Hepatocyte (in vitro differentiated cells): ENCODE measurements at regions not wholly inside any gene's neighbourhood (a gene's known extent, or its start where the extent isn't known, plus 50 kb on each side); places are given as distances from the start of the nearest gene placed in this dataset.

Experiments used
- EZH2 ChIP-seq: fragments of 200-600 bp; sonication (generic); IDR thresholded peaks from 2 replicates; pipeline ENCODE4 v1.6.1; 2016; ENCODE audit warnings: antibody characterized with exemption, mild to moderate bottlenecking, borderline replicate concordance
- TF ChIP-seq, protein P1 (sequence below): fragments of 200-600 bp; sonication (generic); IDR thresholded peaks from 2 replicates; pipeline ENCODE4 v1.5.1; 2016; ENCODE audit warnings: antibody characterized with exemption, mild to moderate bottlenecking; ENCODE audit not compliant: poor library complexity

DNA sequence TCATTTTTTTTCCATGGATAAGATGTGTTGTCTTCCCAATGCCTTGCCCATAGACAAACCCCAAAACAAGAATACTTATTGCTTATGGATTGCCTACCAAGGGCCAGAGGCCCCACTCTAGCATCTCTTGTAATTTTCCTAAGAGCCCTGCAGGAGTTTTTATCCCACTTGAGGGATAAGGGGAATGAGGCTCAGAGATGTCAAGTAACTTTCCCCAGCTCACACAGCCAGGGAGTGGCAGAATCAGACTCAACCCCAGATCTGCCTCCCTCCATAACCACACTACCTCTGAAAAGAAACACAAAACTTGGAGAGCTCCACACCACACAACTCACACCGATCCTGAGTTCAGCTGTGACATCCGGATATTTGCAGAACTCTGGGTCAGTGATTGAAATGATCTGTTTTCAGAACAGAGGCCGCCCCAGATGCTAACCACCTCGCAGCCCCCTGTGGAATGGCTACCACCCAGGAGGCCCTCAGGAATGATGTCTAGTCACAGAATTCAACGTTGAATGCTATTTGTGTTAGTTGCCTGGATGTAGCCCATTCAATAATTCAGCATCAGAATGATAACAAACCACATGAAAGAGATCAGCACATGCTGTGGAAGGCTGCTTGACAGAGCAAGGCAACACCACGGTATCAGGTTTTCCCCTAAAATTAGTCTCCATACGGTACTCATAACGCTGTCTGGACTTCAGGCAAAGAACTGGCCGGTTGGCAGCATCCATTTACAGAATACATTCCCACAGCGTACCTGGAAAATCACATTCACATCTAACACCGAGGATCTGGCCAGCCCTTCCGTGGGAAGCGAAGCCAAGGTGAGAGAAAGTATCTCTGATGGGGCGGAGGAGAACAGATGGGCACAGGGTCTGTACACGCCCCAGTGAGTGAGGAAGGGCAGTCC lies 231.9 kb downstream of the TOMM20 start:
- TF ChIP-seq, protein P1, sequence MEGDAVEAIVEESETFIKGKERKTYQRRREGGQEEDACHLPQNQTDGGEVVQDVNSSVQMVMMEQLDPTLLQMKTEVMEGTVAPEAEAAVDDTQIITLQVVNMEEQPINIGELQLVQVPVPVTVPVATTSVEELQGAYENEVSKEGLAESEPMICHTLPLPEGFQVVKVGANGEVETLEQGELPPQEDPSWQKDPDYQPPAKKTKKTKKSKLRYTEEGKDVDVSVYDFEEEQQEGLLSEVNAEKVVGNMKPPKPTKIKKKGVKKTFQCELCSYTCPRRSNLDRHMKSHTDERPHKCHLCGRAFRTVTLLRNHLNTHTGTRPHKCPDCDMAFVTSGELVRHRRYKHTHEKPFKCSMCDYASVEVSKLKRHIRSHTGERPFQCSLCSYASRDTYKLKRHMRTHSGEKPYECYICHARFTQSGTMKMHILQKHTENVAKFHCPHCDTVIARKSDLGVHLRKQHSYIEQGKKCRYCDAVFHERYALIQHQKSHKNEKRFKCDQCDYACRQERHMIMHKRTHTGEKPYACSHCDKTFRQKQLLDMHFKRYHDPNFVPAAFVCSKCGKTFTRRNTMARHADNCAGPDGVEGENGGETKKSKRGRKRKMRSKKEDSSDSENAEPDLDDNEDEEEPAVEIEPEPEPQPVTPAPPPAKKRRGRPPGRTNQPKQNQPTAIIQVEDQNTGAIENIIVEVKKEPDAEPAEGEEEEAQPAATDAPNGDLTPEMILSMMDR = no peak
- TF ChIP-seq EZH2 = no peak
